HG02938 (cell line): ENCODE measurements at regions not wholly inside any gene's neighbourhood (a gene's known extent, or its start where the extent isn't known, plus 50 kb on each side); places are given as distances from the start of the nearest gene placed in this dataset.
"Not testable (repeated sequence)": the region's sequence is repeated elsewhere in the genome, so short reads cannot be mapped to it uniquely, and the experiment has no call there.

ENCODE experiments used
- ATAC-seq: cut with Tn5 transposase; IDR thresholded peaks from one replicate; pipeline ENCODE4 v1.9.1; 2021; ENCODE audit warnings: mild to moderate bottlenecking, moderate library complexity; ENCODE audit not compliant: unreplicated experiment

GRCh38 chr1:82065916-82066315 lies 265.2 kb downstream of the ADGRL2 start:
- no peak for ATAC-seq

DNA sequence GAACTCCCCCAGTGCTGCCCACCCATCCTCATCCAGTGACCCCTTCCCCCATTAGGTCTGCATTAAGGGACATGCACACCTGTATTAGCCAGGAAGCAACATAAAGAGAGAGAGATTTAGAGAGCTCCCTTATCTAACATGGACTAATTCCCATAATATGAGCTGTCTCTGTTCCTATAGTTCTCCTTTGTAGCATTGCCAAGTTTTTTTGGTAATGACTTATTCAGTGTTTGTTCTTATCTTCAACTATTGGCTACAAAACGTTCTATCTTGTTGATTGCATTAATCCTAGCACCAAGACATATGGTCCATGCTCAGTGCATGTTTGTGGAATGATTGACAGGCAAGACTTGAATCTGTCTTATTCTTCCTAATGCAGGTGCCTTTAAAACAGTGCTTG lies 264.0 kb downstream of the ADGRL2 start:
- ATAC-seq: no peak

DNA sequence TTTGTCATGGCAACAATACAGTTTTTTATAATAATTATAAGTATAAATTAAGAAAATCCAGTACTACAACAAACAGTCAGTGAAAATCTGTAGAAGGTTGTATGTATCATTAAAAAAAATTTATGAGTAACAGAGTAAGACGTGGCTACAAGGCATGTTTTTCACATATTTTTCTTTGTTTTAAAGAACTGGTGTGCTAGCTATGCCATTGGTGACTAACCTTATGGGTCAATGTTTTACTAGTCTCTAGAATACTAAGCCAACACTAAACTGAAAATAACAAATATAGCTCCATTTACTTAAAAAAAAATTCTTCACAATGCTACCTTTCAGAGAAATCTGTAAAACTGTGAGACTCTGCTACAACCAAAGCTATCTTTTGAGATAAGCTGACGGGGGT lies 261.5 kb downstream of the ADGRL2 start:
- no peak for ATAC-seq

DNA sequence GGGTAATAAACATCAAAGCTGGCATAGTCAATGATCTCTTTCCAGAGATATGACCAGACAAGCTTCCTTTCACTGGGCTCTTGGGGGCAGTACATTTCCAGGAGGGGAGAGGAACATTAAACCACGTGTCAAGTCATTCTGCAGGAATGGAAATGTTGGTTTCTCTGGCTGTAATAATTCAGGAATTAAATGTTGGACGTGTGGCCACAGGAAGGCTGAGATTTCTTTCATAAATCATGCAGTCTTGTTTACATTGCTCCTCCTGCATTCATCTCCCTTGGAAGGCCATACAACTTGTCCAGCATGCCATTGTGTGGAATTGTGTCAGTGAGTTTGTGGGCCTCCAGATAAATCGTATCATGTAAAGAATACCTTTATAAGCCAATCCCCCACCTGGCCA lies 259.2 kb downstream of the ADGRL2 start:
- no peak for ATAC-seq

DNA sequence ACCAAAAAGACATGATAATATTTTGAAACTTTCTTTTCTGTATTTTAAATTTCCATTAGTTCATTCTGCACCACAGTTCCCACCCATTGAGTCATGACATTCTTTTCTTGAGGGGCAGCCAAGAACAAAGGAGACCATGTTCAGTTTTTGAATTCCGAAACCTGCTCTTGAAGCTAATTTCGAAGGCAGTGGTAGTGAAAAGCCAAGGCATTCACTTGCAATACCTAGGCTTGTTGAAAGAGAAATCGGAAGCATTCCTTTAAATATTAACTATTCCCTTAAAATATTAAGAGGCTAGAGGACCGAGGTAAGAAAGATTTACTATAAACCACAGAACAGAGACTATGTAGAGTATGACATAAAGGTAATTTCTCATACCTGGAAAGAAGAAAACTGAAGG lies 256.3 kb downstream of the ADGRL2 start:
- no peak for ATAC-seq

- not testable (repeated sequence) for ATAC-seq
These were observed 254.6 kb downstream of the ADGRL2 start for GRCh38 chr1:82055375-82055774.

GRCh38 chr1:82052563-82052962 lies 251.8 kb downstream of the ADGRL2 start:
- no peak for ATAC-seq

- no peak for ATAC-seq
These were observed 247.9 kb downstream of the ADGRL2 start for GRCh38 chr1:82048596-82048995.

DNA sequence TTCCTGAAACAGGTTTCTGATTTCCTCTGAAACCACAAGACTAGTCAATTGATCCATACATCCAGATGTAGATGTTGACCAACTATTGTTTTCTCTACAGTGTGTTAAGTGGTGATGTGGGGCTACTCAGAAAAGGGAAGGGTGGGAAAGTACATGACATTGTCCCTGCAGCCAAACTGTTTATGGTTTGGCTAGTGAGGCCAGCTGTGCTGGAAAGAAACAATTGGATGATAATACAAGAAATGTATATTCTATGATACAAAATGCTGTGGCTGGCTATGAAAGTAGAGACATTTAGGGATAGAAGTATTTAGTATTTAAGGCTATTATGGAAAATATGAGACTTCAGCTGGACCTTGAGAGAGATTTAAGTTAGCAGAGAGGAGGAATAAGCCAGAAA lies 244.5 kb downstream of the ADGRL2 start:
- ATAC-seq: no peak

GRCh38 chr1:82044536-82044935 lies 243.8 kb downstream of the ADGRL2 start:
- ATAC-seq: no peak

DNA sequence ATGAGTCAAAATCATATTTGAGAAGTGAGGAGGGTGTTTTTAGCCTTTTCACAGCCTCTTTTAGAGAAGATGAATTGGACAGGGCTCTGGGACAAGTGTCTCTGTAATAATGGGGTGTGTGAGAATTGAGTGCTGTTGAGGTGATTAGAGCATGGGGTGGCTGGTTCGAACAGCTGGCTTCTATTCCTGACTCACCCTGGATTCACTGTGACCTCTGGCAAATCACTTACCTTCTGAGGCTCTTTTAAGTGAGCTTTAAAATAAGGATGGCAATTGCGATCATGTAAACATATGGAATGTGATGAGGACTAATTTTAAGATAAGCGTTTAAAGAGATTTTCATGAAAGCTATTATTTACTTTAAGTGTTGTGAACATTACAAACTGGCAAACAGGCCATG lies 243.4 kb downstream of the ADGRL2 start:
- no peak for ATAC-seq

- no peak for ATAC-seq
These were observed 241.7 kb downstream of the ADGRL2 start for GRCh38 chr1:82042306-82043060.
